Immature natural killer cell (primary cell): ENCODE measurements at regions not wholly inside any gene's neighbourhood (a gene's known extent, or its start where the extent isn't known, plus 50 kb on each side); places are given as distances from the start of the nearest gene placed in this dataset.
A peak's percentile ranks its signal among the peaks of the same experiment; 100 is the strongest.

Source experiments
- DNase-seq, 3 donors: peaks; one replicate each; pipeline ENCODE4 v3.0.0; 2022; ENCODE audit warnings: mixed read lengths in 1 of 3
- H3K27ac Mint-ChIP-seq, 6 donors: one replicate each; pipeline ENCODE4 v1.8.0; 2020; ENCODE audit warnings: mixed read lengths in 6 of 6, mild to moderate bottlenecking in 5 of 6, inconsistent platforms in 4 of 6, moderate library complexity in 3 of 6
- H3K27me3 Mint-ChIP-seq, 3 donors: one replicate each; pipeline ENCODE4 v1.8.0; 2020 to 2021; ENCODE audit warnings: low read depth in 3 of 3, mild to moderate bottlenecking in 3 of 3, mixed read lengths in 3 of 3, moderate library complexity in 3 of 3, inconsistent platforms in 1 of 3
- H3K36me3 Mint-ChIP-seq, 3 donors: one replicate each; pipeline ENCODE4 v1.8.0; 2020; ENCODE audit warnings: mixed read lengths in 3 of 3, inconsistent platforms in 2 of 3, mild to moderate bottlenecking in 2 of 3
- H3K4me1 Mint-ChIP-seq, 2 donors: one replicate each; pipeline ENCODE4 v1.8.0; 2020; ENCODE audit warnings: inconsistent platforms in 2 of 2, mild to moderate bottlenecking in 2 of 2, mixed read lengths in 2 of 2, moderate library complexity in 1 of 2
- H3K4me3 Mint-ChIP-seq, 5 donors: one replicate each; pipeline ENCODE4 v1.8.0; 2020; ENCODE audit warnings: mild to moderate bottlenecking in 5 of 5, mixed read lengths in 5 of 5, inconsistent platforms in 3 of 5, moderate library complexity in 3 of 5
- H3K9me3 Mint-ChIP-seq, 6 donors: one replicate each; pipeline ENCODE4 v1.8.0; 2020; ENCODE audit warnings: mild to moderate bottlenecking in 6 of 6, mixed read lengths in 6 of 6, inconsistent platforms in 4 of 6, moderate library complexity in 3 of 6

DNA sequence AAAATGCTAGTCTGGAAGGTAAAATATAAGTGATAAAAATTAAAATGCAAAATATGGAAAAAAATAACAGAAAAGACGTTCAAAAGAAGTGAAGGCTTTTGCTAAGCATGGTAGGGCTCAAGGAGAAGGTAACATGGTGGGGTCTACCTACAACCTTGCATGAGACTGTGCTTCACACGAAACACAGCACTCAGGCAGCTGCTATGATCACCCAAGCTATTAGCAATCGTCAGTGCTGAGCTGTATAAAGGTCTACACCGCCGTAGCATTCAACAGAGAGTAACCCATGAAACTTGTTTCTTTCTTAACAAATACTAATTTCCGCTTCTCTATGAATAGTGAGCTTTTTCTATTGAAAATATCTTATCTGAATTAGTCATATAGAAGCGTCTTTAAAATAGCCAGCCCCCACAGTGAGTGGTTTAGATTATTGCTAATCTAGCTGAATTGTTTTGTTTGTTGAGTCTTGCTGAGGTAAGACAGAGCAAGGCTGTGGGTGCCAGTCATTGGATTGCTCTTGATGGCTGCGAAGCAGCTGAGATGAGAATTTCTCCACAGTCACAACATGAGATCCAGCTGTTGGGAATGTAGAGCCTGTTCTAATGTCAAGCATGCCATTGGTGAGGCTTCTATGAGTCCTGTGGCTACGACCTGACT is 230.0 kb downstream of the KLF13 start:
- Mint-ChIP-seq H3K36me3 (no peaks in the 10 kb centered on the region), H3K27ac (no peak overlapping the region), H3K27me3 (peaks cover 0 to 8% (median 0%) of the 10 kb centered on the region in 3 donors), H3K4me3 (no peak overlapping the region), H3K4me1 (peaks cover 0 to 3% of the 10 kb centered on the region in 2 donors), H3K9me3 (no peaks in the 10 kb centered on the region)
- no peak for DNase-seq

DNA sequence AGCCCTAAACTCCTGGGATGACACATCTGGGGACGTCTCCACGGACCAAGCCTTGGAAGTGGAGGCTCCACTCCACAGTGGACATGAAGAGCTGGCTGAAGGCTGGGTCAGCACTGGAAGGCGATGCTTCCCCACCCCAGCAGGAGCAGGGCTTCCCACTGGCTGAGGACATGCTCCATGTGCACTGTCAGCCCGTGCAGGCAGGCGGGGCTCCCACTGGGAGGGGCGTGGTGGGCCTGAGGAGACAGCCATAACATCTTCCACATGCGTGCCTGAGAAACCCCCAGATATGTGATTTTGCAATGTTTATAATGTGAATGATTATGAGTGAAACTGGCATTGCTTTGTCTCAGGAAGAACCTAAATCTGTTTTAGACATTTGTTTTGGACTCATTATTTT is 231.3 kb downstream of the KLF13 start:
- Mint-ChIP-seq H3K4me1 (peaks cover 0 to 3% of the 10 kb centered on the region in 2 donors), H3K4me3 (no peak overlapping the region), H3K27ac (no peak overlapping the region), H3K27me3 (peaks cover 0 to 8% (median 0%) of the 10 kb centered on the region in 3 donors), H3K9me3 (no peaks in the 10 kb centered on the region), H3K36me3 (no peaks in the 10 kb centered on the region)
- no peak for DNase-seq

- Mint-ChIP-seq H3K27ac (no peak overlapping the region), H3K36me3 (no peaks in the 10 kb centered on the region), H3K4me3 (no peak overlapping the region), H3K4me1 (peaks cover 0 to 3% of the 10 kb centered on the region in 2 donors), H3K27me3 (peaks cover 0 to 8% (median 0%) of the 10 kb centered on the region in 3 donors), H3K9me3 (no peaks in the 10 kb centered on the region)
- DNase-seq, result no peak
Observed at GRCh38 chr15:31558840-31559239, 232.2 kb downstream of the KLF13 start.

GRCh38 chr15:31559786-31560185 is 233.2 kb downstream of the KLF13 start:
- DNase-seq, result no peak
- Mint-ChIP-seq H3K27me3 (peaks cover 0 to 8% (median 0%) of the 10 kb centered on the region in 3 donors), H3K4me1 (peaks cover 0 to 3% of the 10 kb centered on the region in 2 donors), H3K27ac (no peak overlapping the region), H3K9me3 (no peaks in the 10 kb centered on the region), H3K36me3 (no peaks in the 10 kb centered on the region), H3K4me3 (no peak overlapping the region)

GRCh38 chr15:31560643-31561042 is 234.0 kb downstream of the KLF13 start:
- Mint-ChIP-seq H3K4me3 (no peak overlapping the region), H3K27ac (no peak overlapping the region), H3K36me3 (no peaks in the 10 kb centered on the region), H3K9me3 (no peaks in the 10 kb centered on the region), H3K4me1 (peaks cover 0 to 3% of the 10 kb centered on the region in 2 donors), H3K27me3 (peaks cover 0 to 8% (median 0%) of the 10 kb centered on the region in 3 donors)
- no peak for DNase-seq

- Mint-ChIP-seq H3K36me3 (no peaks in the 10 kb centered on the region), H3K27me3 (peaks cover 0 to 8% (median 0%) of the 10 kb centered on the region in 3 donors), H3K4me3 (no peak overlapping the region), H3K27ac (no peak overlapping the region), H3K4me1 (peaks cover 0 to 1% of the 10 kb centered on the region in 2 donors), H3K9me3 (no peaks in the 10 kb centered on the region)
- no peak for DNase-seq
Observed at GRCh38 chr15:31561156-31561555, 234.5 kb downstream of the KLF13 start.

GRCh38 chr15:31563001-31563400 is 236.4 kb downstream of the KLF13 start:
- peaks cover 0 to 4% (median 3%) of the 10 kb centered on the region in 3 donors for H3K27me3 Mint-ChIP-seq
- H3K4me1 Mint-ChIP-seq, result no peaks in the 10 kb centered on the region
- no peak overlapping the region for H3K4me3 Mint-ChIP-seq
- H3K9me3 Mint-ChIP-seq, result peaks cover 0 to 6% (median 0%) of the 10 kb centered on the region in 6 donors
- no peak for DNase-seq
- H3K36me3 Mint-ChIP-seq, result no peaks in the 10 kb centered on the region
- H3K27ac Mint-ChIP-seq, result peak overlapping the region in 1 of 6 donors; percentile 30

DNA sequence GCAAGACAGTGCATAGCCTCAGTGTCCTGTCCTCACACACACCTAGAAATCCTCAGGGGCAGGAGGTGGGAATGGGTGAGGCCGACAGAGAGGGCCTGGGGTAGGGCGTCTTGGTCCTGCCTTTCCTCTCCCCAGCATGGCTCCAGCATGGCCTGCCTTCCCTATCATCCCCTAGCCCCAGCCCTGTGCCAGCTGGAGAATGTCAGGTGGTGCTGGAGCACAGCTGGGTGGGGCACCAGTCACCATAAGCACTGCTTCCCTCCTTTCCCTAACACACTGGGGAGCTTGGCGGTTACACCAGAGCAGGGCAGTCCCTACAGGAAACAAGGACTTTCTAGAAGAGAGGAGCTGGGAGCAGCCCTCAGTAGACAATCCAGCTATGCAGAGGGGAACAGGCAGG is 236.8 kb downstream of the KLF13 start:
- Mint-ChIP-seq H3K4me3 (no peak overlapping the region), H3K27me3 (peaks cover 0 to 7% (median 3%) of the 10 kb centered on the region in 3 donors), H3K9me3 (peaks cover 0 to 6% (median 0%) of the 10 kb centered on the region in 6 donors), H3K27ac (no peak overlapping the region), H3K36me3 (peaks cover 0 to 3% (median 0%) of the 10 kb centered on the region in 3 donors), H3K4me1 (no peaks in the 10 kb centered on the region)
- DNase-seq, result no peak

GRCh38 chr15:31567861-31568260 is 241.2 kb downstream of the KLF13 start:
- Mint-ChIP-seq H3K4me3 (no peak overlapping the region), H3K4me1 (no peaks in the 10 kb centered on the region), H3K9me3 (peaks cover 0 to 10% (median 0%) of the 10 kb centered on the region in 6 donors), H3K27ac (no peak overlapping the region), H3K36me3 (peaks cover 0 to 3% (median 0%) of the 10 kb centered on the region in 3 donors), H3K27me3 (peaks cover 0 to 6% (median 3%) of the 10 kb centered on the region in 3 donors)
- DNase-seq, result no peak

DNA sequence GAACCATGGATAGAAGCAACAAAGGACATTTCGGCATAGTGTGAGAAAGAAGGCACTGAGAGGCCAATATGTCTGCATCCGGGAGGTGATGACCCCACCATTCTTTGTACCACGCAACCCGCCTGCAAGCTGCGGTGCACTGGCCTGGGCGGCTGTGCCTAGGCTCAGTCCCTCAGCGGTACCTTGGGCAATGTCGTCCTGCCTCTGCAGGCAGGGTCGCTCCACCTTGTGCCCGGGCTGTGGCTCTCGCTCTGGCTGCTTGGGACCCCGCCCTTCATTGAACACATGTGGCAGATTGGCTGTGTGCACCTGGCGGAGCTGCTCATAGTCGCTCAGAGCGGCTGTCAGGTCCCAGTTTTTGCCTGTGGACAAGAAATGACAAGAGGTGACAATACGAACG is 243.2 kb downstream of the KLF13 start:
- Mint-ChIP-seq H3K27ac (no peak overlapping the region), H3K4me3 (no peak overlapping the region), H3K27me3 (peaks cover 2 to 6% (median 3%) of the 10 kb centered on the region in 3 donors), H3K36me3 (peaks cover 0 to 3% (median 0%) of the 10 kb centered on the region in 3 donors), H3K9me3 (peaks cover 0 to 10% (median 0%) of the 10 kb centered on the region in 6 donors), H3K4me1 (no peaks in the 10 kb centered on the region)
- DNase-seq, result no peak

DNA sequence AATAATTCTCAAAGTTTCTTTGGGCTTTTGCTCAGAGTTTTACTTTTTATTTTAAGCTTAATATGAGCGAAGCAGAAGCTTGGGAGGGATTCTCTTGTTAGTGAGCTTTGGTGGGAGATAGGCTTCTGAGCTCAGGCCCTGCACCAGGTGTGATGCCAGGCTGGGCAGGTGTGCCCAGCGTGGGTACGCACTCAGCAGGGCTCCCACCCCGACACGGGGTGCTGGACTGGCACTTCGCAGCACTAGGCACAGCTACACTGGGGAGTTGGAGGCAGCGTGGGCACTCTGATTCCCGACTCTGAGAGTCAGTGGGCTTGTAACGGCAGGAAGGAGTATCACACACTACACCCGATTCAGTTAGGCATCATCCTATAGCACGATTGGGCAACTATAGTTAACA is 244.0 kb downstream of the KLF13 start:
- Mint-ChIP-seq H3K27ac (no peak overlapping the region), H3K9me3 (peaks cover 0 to 10% (median 0%) of the 10 kb centered on the region in 6 donors), H3K4me3 (no peak overlapping the region), H3K27me3 (peaks cover 2 to 6% (median 3%) of the 10 kb centered on the region in 3 donors), H3K36me3 (peaks cover 0 to 3% (median 0%) of the 10 kb centered on the region in 3 donors), H3K4me1 (no peaks in the 10 kb centered on the region)
- no peak for DNase-seq

GRCh38 chr15:31571676-31572075 is 245.0 kb downstream of the KLF13 start:
- peaks cover 0 to 8% (median 0%) of the 10 kb centered on the region in 6 donors for H3K9me3 Mint-ChIP-seq
- no peaks in the 10 kb centered on the region for H3K4me1 Mint-ChIP-seq
- peaks cover 4 to 6% (median 5%) of the 10 kb centered on the region in 3 donors for H3K27me3 Mint-ChIP-seq
- no peak overlapping the region for H3K27ac Mint-ChIP-seq
- H3K36me3 Mint-ChIP-seq, result peaks cover 0 to 3% (median 0%) of the 10 kb centered on the region in 3 donors
- no peak overlapping the region for H3K4me3 Mint-ChIP-seq
- DNase-seq, result no peak

DNA sequence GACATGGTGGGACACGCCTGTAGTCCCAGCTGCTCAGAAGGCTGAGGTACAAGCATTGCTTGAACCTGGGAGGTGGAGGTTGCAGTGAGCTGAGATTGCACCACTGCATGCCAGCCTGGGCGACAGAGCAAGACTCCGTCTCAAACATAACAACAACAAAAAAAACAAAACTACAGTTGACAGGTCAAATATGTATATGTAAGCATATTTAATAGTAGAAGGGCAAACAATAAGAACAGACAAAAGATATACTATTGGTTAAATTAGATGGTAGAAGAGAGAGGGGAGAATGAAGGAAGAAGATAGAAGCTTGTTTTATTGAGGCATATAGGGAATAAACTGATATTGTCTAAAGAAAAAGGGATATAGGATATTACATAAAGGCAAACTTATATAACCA is 247.1 kb downstream of the KLF13 start:
- Mint-ChIP-seq H3K9me3 (peaks cover 0 to 4% (median 0%) of the 10 kb centered on the region in 6 donors), H3K36me3 (no peaks in the 10 kb centered on the region)

DNA sequence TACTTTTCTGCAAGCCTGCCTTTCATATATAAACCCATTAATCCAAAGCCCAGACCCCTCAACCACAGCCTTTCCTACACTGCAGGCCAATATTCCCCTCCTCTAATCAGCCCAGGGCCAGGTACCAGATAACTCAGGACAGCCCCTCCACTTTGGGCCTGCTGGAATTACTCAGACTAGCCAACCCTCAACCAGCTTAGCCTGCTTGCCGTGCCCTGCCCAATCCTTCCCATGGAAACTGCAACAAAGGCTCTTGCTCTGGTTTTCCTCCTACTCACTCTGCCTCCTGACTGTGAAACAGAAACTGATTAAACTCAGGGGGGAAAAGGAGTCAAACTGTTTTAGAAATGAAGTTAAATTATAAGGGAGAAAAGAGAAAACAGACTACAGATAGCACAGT is 248.1 kb downstream of the KLF13 start:
- Mint-ChIP-seq H3K27me3 (peaks cover 1 to 8% (median 2%) of the 10 kb centered on the region in 3 donors), H3K9me3 (no peaks in the 10 kb centered on the region)

More for the DNA sequence above, 247.1 kb downstream of the KLF13 start:
- Mint-ChIP-seq H3K27ac (no peak overlapping the region), H3K4me3 (no peak overlapping the region), H3K4me1 (no peaks in the 10 kb centered on the region), H3K27me3 (peaks cover 0 to 8% (median 2%) of the 10 kb centered on the region in 3 donors)
- DNase-seq, result no peak

More for the DNA sequence above, 248.1 kb downstream of the KLF13 start:
- H3K36me3 Mint-ChIP-seq, result no peaks in the 10 kb centered on the region
- DNase-seq, result no peak
- no peak overlapping the region for H3K27ac Mint-ChIP-seq
- H3K4me3 Mint-ChIP-seq, result no peak overlapping the region
- H3K4me1 Mint-ChIP-seq, result no peaks in the 10 kb centered on the region
